HepG2 (cell line): ENCODE measurements at regions not wholly inside any gene's neighbourhood (a gene's known extent, or its start where the extent isn't known, plus 50 kb on each side); places are given as distances from the start of the nearest gene placed in this dataset.

Experiments
- ARNT ChIP-seq: fragments of 450-650 bp; IDR thresholded peaks from 2 replicates; pipeline ENCODE4 v1.6.1; 2017
- PAX8 ChIP-seq: sonication (generic); formaldehyde crosslinking; IDR thresholded peaks from 2 replicates; pipeline ENCODE4 v1.8.0; 2022; ENCODE audit warnings: mild to moderate bottlenecking, missing genetic modification reagents, borderline replicate concordance
- SMC3 ChIP-seq: IDR thresholded peaks from 2 replicates; pipeline ENCODE4 v1.6.1; 2011; ENCODE audit warnings: low read length, improper control_type of control experiment
- STAG1 ChIP-seq: sonication (generic); formaldehyde crosslinking; IDR thresholded peaks from 2 replicates; pipeline ENCODE4 v1.4.0; 2020; ENCODE audit warnings: missing genetic modification reagents
- ZKSCAN5 ChIP-seq: sonication (generic); formaldehyde crosslinking; IDR thresholded peaks from 2 replicates; pipeline ENCODE4 v1.5.1; 2020; ENCODE audit warnings: mild to moderate bottlenecking, missing genetic modification reagents
- TF ChIP-seq, protein P1 (sequence below): sonication (generic); formaldehyde crosslinking; IDR thresholded peaks from 2 replicates; pipeline ENCODE4 v1.4.0; 2020; ENCODE audit warnings: missing genetic modification reagents
- TF ChIP-seq, protein P2 (sequence below): sonication (generic); formaldehyde crosslinking; IDR thresholded peaks from 2 replicates; pipeline ENCODE4 v1.4.0; 2020; ENCODE audit warnings: missing genetic modification reagents
- TF ChIP-seq, protein P3 (sequence below): sonication (generic); formaldehyde crosslinking; IDR thresholded peaks from 2 replicates; pipeline ENCODE4 v1.8.1; 2023; ENCODE audit warnings: mild to moderate bottlenecking, missing genetic modification reagents
- TF ChIP-seq, protein P4 (sequence below), 2 experiments: fragments of 450-650 bp in 1 of 2; sonication (generic) in 1 of 2; formaldehyde crosslinking in 1 of 2; IDR thresholded peaks; 2 replicates each; pipeline versions ENCODE4 v1.6.1 to v1.8.0; 2016 to 2022; ENCODE audit warnings: antibody characterized with exemption in 1 of 2, mild to moderate bottlenecking in 1 of 2, missing genetic modification reagents in 1 of 2
- TF ChIP-seq, protein P5 (sequence below): IDR thresholded peaks from 2 replicates; pipeline ENCODE4 v1.6.1; 2016; ENCODE audit warnings: mild to moderate bottlenecking, missing biosample characterization, missing genetic modification reagents
- TF ChIP-seq, protein P6 (sequence below): sonication (generic); formaldehyde crosslinking; IDR thresholded peaks from 2 replicates; pipeline ENCODE4 v1.4.0; 2020; ENCODE audit warnings: missing genetic modification reagents

DNA sequence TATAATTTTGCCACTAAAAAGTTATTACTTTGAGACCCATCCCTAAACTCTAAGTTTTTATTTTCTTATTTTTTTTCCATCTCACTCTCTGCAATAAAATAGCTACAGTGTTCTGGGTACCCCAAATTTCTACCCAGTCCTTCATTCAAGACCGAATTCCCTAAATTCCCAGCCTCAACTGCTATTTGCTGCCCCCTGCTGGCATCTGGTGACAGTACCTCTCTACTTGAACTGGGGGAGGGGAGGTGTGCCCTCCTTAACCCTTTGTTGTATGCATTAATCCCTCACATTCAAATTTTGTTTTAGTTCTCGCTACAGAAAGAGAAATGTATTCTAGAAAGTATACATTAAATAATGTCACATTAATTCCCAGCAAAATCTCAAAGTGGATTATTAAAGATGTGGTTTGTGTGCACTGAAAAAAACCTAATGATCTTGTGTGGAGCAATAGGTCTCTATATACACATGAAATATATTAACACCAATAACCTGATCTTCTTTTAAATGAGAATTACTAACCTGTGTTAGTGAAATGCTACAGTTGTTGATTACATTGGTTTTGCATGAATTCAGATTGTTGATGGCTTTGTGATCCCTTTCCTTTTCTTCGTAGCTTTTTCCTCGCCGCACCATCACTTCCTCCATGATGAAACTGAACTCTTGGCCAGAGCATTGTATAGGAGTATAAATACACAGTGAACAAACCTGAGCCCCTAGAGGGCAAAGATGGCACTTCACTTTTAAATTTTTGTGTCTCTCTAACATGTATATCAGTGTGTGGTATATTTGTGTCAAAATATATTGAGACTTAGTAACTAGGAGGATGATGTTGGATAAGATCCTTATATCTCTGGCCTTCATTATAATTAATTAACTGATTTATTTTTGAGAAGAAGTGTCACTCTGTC, 590.0 kb downstream of the METTL15 start (continued):
- TF ChIP-seq, protein P1, sequence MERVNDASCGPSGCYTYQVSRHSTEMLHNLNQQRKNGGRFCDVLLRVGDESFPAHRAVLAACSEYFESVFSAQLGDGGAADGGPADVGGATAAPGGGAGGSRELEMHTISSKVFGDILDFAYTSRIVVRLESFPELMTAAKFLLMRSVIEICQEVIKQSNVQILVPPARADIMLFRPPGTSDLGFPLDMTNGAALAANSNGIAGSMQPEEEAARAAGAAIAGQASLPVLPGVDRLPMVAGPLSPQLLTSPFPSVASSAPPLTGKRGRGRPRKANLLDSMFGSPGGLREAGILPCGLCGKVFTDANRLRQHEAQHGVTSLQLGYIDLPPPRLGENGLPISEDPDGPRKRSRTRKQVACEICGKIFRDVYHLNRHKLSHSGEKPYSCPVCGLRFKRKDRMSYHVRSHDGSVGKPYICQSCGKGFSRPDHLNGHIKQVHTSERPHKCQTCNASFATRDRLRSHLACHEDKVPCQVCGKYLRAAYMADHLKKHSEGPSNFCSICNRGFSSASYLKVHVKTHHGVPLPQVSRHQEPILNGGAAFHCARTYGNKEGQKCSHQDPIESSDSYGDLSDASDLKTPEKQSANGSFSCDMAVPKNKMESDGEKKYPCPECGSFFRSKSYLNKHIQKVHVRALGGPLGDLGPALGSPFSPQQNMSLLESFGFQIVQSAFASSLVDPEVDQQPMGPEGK (CRISPR knock-in tag): 0 out of 2 replicates have a peak, but pooled peaks have one; percentile 29
- TF ChIP-seq ARNT (no peak), PAX8 (no peak), SMC3 (peak; percentile 54; the same call in 1 of the 2 replicates), STAG1 (CRISPR knock-in tag) (peak; percentile 71), ZKSCAN5 (CRISPR knock-in tag) (no peak)
- TF ChIP-seq, protein P2, sequence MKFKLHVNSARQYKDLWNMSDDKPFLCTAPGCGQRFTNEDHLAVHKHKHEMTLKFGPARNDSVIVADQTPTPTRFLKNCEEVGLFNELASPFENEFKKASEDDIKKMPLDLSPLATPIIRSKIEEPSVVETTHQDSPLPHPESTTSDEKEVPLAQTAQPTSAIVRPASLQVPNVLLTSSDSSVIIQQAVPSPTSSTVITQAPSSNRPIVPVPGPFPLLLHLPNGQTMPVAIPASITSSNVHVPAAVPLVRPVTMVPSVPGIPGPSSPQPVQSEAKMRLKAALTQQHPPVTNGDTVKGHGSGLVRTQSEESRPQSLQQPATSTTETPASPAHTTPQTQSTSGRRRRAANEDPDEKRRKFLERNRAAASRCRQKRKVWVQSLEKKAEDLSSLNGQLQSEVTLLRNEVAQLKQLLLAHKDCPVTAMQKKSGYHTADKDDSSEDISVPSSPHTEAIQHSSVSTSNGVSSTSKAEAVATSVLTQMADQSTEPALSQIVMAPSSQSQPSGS (CRISPR knock-in tag): 0 out of 2 replicates have a peak, but pooled peaks have one; percentile 25
- TF ChIP-seq, protein P3, sequence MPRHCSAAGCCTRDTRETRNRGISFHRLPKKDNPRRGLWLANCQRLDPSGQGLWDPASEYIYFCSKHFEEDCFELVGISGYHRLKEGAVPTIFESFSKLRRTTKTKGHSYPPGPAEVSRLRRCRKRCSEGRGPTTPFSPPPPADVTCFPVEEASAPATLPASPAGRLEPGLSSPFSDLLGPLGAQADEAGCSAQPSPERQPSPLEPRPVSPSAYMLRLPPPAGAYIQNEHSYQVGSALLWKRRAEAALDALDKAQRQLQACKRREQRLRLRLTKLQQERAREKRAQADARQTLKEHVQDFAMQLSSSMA (CRISPR knock-in tag): no peak
- TF ChIP-seq, protein P4, sequence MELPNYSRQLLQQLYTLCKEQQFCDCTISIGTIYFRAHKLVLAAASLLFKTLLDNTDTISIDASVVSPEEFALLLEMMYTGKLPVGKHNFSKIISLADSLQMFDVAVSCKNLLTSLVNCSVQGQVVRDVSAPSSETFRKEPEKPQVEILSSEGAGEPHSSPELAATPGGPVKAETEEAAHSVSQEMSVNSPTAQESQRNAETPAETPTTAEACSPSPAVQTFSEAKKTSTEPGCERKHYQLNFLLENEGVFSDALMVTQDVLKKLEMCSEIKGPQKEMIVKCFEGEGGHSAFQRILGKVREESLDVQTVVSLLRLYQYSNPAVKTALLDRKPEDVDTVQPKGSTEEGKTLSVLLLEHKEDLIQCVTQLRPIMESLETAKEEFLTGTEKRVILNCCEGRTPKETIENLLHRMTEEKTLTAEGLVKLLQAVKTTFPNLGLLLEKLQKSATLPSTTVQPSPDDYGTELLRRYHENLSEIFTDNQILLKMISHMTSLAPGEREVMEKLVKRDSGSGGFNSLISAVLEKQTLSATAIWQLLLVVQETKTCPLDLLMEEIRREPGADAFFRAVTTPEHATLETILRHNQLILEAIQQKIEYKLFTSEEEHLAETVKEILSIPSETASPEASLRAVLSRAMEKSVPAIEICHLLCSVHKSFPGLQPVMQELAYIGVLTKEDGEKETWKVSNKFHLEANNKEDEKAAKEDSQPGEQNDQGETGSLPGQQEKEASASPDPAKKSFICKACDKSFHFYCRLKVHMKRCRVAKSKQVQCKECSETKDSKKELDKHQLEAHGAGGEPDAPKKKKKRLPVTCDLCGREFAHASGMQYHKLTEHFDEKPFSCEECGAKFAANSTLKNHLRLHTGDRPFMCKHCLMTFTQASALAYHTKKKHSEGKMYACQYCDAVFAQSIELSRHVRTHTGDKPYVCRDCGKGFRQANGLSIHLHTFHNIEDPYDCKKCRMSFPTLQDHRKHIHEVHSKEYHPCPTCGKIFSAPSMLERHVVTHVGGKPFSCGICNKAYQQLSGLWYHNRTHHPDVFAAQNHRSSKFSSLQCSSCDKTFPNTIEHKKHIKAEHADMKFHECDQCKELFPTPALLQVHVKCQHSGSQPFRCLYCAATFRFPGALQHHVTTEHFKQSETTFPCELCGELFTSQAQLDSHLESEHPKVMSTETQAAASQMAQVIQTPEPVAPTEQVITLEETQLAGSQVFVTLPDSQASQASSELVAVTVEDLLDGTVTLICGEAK (IDR thresholded peaks at IDR 0.05): no peak
- TF ChIP-seq, protein P4 (CRISPR knock-in tag; IDR thresholded peaks at IDR 0.05): no peak
- TF ChIP-seq, protein P5, sequence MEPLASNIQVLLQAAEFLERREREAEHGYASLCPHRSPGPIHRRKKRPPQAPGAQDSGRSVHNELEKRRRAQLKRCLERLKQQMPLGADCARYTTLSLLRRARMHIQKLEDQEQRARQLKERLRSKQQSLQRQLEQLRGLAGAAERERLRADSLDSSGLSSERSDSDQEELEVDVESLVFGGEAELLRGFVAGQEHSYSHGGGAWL: no peak
- TF ChIP-seq, protein P6, sequence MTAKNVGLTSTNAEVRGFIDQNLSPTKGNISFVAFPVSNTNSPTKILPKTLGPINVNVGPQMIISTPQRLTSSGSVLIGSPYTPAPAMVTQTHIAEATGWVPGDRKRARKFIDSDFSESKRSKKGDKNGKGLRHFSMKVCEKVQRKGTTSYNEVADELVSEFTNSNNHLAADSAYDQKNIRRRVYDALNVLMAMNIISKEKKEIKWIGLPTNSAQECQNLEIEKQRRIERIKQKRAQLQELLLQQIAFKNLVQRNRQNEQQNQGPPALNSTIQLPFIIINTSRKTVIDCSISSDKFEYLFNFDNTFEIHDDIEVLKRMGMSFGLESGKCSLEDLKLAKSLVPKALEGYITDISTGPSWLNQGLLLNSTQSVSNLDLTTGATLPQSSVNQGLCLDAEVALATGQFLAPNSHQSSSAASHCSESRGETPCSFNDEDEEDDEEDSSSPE (CRISPR knock-in tag): no peak
